Upper lobe of right lung (tissue), 1 donor: ENCODE measurements at regions not wholly inside any gene's neighbourhood (a gene's known extent, or its start where the extent isn't known, plus 50 kb on each side); places are given as distances from the start of the nearest gene placed in this dataset.

Source experiments
- ATAC-seq: fragments of 200-7000 bp; cut with Tn5 transposase; one replicate; pipeline ENCODE4 v1.9.1; 2020; ENCODE audit warnings: mild to moderate bottlenecking, moderate library complexity
- DNase-seq: peaks from one replicate; pipeline ENCODE4 v3.0.0-alpha.2; 2020
- H3K27ac ChIP-seq: fragments of 200-600 bp; one replicate; pipeline ENCODE4 v1.8.0; 2022
- H3K27me3 ChIP-seq: fragments of 200-600 bp; one replicate; pipeline ENCODE4 v1.8.0; 2022; ENCODE audit warnings: mild to moderate bottlenecking
- H3K36me3 ChIP-seq: fragments of 200-600 bp; one replicate; pipeline ENCODE4 v1.8.0; 2022
- H3K4me1 ChIP-seq: fragments of 200-600 bp; one replicate; pipeline ENCODE4 v1.8.0; 2022
- H3K4me3 ChIP-seq: fragments of 200-600 bp; one replicate; pipeline ENCODE4 v1.8.0; 2022; ENCODE audit warnings: mild to moderate bottlenecking
- H3K9me3 ChIP-seq: fragments of 200-600 bp; one replicate; pipeline ENCODE4 v1.8.0; 2022
- intact Hi-C: fragments of 100-400 bp; cut with DNase I; formaldehyde crosslinking; loops from one replicate; pipeline ENCODE4 v1.11.0; 2022
- TF ChIP-seq, protein P1 (sequence below): fragments of 200-600 bp; IDR thresholded peaks from one replicate; pipeline ENCODE4 v1.8.0; 2022; ENCODE audit warnings: antibody characterized with exemption
- donor health status: DM: no; HTN: yes; CAD: no; lungs with severe emphysema.

DNA sequence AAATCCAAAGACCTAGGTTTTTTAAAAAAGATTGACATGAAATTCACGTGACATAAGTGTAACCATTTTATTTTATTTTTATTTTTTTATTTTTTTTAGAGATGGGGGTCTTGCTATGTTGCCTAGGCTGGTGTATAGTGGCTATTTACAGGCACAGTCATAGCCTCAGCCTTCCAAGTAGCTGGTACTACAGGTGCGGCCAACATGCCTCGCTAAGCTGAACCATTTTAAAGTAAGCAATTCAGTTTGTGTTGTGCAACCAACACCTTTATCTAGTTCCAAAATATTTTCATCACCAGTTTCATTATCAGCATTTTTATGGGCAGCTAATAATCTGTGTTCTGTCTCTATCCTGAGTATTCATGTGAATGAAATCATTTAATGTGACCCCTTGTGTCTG, 107.5 kb upstream of the ENPEP start:
- no peaks in the 10 kb centered on the region for H3K27me3 ChIP-seq
- no peak overlapping the region for H3K4me3 ChIP-seq
- ATAC-seq: no peak
- intact Hi-C loops: no loop called here
- no peaks in the 10 kb centered on the region for H3K4me1 ChIP-seq
- TF ChIP-seq, protein P1, sequence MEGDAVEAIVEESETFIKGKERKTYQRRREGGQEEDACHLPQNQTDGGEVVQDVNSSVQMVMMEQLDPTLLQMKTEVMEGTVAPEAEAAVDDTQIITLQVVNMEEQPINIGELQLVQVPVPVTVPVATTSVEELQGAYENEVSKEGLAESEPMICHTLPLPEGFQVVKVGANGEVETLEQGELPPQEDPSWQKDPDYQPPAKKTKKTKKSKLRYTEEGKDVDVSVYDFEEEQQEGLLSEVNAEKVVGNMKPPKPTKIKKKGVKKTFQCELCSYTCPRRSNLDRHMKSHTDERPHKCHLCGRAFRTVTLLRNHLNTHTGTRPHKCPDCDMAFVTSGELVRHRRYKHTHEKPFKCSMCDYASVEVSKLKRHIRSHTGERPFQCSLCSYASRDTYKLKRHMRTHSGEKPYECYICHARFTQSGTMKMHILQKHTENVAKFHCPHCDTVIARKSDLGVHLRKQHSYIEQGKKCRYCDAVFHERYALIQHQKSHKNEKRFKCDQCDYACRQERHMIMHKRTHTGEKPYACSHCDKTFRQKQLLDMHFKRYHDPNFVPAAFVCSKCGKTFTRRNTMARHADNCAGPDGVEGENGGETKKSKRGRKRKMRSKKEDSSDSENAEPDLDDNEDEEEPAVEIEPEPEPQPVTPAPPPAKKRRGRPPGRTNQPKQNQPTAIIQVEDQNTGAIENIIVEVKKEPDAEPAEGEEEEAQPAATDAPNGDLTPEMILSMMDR: no peak
- no peak for DNase-seq
- no peaks in the 10 kb centered on the region for H3K36me3 ChIP-seq
- no peaks in the 10 kb centered on the region for H3K9me3 ChIP-seq
- H3K27ac ChIP-seq: no peak overlapping the region

DNA sequence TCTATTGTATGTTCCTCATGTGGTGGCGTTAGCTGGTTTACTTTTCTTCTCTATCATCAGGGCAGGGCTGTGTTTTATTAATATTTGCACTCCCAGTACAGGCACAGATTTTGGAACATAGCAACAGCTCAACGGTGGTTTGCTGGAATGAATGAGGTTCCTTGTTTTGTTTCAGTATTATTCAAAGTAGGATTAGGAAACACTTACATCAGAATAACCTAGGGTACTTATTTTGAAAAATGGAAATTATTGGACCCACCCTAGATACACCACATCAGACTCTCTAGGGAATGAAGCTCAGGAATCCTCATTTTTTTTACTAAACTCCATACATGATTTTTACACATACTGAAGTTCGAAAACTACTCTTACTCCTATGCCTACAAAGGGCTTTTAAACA, 108.8 kb upstream of the ENPEP start:
- DNase-seq: no peak
- ATAC-seq: no peak

DNA sequence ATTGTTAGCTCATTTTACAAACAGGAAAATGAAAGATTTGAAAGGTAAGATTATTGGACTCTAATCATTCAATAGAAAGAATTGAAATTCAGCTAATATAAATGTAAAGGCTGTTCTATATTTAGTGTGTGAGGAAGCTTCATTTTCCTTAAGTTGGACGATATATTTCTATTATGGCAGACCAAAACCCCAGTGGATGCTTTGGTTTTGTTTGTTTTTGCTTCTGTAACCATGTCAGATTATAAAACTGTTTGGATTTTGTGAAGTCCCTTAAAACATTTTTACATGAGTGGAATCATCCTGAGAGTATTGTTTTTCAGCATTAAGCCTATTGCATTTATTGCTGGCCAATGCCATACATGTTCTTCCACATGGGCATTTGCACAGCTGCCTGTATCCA, 110.2 kb upstream of the ENPEP start:
- DNase-seq: no peak
- no peaks in the 10 kb centered on the region for H3K9me3 ChIP-seq
- intact Hi-C loops: no loop called here
- ATAC-seq: no peak
- TF ChIP-seq, protein P1: no peak
- no peaks in the 10 kb centered on the region for H3K36me3 ChIP-seq
- H3K27ac ChIP-seq: peak overlapping the region; percentile 58
- no peaks in the 10 kb centered on the region for H3K4me1 ChIP-seq
- no peak overlapping the region for H3K4me3 ChIP-seq
- H3K27me3 ChIP-seq: no peaks in the 10 kb centered on the region

More for the DNA sequence above, 108.8 kb upstream of the ENPEP start:
- H3K9me3 ChIP-seq: no peaks in the 10 kb centered on the region
- intact Hi-C loops: no loop called here
- TF ChIP-seq, protein P1: no peak
- no peaks in the 10 kb centered on the region for H3K4me1 ChIP-seq
- H3K27me3 ChIP-seq: no peaks in the 10 kb centered on the region
- H3K4me3 ChIP-seq: no peak overlapping the region
- H3K27ac ChIP-seq: no peak overlapping the region
- no peaks in the 10 kb centered on the region for H3K36me3 ChIP-seq

DNA sequence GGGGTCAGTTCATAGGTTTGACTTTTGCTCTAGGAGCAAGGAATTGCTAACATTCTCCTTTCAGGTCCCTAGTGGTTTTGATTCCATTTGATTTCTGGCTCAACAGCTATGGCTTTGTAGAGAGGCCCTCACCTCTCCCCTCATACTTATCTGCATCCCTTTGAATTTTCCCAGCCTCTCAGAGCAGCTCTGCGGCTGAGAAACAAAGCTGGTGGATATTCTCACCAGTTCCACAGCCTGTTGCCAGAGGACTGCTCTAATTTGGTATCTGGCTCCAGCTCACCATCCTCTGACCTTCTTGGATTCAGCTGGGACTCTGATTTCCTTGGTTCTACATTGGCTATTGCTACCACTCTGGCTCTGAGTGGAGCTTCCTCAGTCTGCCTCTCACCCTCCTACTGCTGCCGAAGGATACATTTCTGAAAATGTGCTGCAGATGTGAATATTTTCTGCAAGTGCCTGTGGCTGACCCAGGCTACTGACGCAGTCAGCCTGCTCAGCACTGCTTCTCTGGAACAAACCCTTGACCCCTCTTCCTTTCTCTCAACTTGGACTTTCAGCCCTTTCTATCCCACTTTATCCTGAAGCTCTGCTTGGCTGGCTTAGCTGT, 110.9 kb upstream of the ENPEP start:
- H3K9me3 ChIP-seq: no peaks in the 10 kb centered on the region
- intact Hi-C loops: no loop called here
- no peak overlapping the region for H3K27ac ChIP-seq
- H3K4me1 ChIP-seq: no peaks in the 10 kb centered on the region
- H3K36me3 ChIP-seq: no peaks in the 10 kb centered on the region
- DNase-seq: no peak
- H3K4me3 ChIP-seq: no peak overlapping the region
- no peaks in the 10 kb centered on the region for H3K27me3 ChIP-seq
- ATAC-seq: peak; percentile 65
- TF ChIP-seq, protein P1: no peak

DNA sequence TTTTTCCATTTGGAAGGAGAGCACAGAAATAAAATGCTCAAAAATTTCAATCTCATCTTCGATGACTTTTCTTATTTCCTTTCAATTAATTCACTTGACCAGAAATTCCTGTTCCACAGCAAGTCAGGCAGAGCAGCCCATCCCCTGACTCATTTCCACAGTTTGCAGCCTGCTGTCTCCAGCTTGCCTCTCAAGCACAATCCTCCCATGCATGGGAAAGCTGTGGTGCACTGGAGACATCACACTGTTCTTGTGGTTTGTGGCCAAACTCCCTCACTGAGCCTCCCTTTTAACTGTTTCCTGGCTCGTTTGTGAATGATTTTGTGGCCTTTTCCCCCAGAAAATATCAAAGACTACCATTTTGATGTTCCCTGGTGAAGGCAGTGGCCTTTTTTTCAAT, 114.0 kb upstream of the ENPEP start:
- intact Hi-C loops: no loop called here
- DNase-seq (no peak), ATAC-seq (no peak)
- TF ChIP-seq, protein P1: no peak
- Histone ChIP-seq H3K27ac (no peak overlapping the region), H3K27me3 (no peaks in the 10 kb centered on the region), H3K9me3 (no peaks in the 10 kb centered on the region), H3K36me3 (no peaks in the 10 kb centered on the region), H3K4me3 (no peak overlapping the region), H3K4me1 (no peaks in the 10 kb centered on the region)

DNA sequence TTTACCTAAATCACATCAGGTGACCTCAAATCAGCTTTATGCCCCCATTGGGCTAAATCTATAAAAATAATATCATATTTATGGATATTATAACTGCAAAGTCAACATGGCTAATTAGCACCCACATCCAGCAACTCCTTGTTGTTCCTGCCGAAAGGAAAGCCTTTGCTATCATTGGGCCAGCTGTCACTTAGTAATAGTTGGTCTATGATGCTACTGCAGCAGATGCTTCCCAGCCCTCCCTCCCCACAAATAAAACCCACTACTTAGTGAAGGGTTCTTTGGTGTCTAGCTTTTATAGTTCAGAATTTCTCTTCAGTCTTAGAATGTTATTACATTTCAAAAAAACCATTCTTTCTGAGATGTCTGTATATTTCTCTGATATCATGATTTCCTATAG, 116.9 kb upstream of the ENPEP start:
- Histone ChIP-seq H3K36me3 (no peaks in the 10 kb centered on the region), H3K9me3 (no peaks in the 10 kb centered on the region), H3K27me3 (no peaks in the 10 kb centered on the region), H3K4me3 (no peak overlapping the region), H3K27ac (no peak overlapping the region), H3K4me1 (no peaks in the 10 kb centered on the region)
- DNase-seq (no peak), ATAC-seq (no peak)
- TF ChIP-seq, protein P1: no peak
- intact Hi-C loops: no loop called here
